HG02678 (cell line): ENCODE measurements at regions not wholly inside any gene's neighbourhood (a gene's known extent, or its start where the extent isn't known, plus 50 kb on each side); places are given as distances from the start of the nearest gene placed in this dataset.
"Not testable (repeated sequence)": the region's sequence is repeated elsewhere in the genome, so short reads cannot be mapped to it uniquely, and the experiment has no call there.

ENCODE experiments used
- ATAC-seq: cut with Tn5 transposase; IDR thresholded peaks from one replicate; pipeline ENCODE4 v1.9.1; 2021; ENCODE audit warnings: mild to moderate bottlenecking, moderate library complexity; ENCODE audit not compliant: unreplicated experiment

DNA sequence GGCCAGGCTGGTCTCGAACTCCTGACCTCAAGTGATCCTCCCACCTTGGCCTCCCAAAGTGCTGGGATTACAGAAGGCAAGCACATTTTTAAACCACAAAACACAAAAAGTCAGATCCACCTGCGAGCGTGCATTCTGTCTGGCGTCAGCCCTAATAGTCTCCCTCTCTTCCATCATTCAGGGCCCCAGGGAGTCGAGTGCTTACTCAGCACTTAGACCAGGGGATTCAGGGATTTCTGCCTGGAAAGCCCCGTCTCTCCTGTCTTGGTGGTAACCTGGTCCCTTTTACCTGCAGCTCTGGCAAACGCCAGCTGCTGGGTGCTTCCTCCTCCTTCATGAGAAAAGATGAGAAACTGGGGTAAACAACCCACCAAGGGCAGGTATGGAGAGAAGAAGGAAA lies 443.1 kb downstream of the SOX9 start:
- ATAC-seq, result no peak

GRCh38 chr17:72565006-72565405 lies 444.2 kb downstream of the SOX9 start:
- no peak for ATAC-seq

DNA sequence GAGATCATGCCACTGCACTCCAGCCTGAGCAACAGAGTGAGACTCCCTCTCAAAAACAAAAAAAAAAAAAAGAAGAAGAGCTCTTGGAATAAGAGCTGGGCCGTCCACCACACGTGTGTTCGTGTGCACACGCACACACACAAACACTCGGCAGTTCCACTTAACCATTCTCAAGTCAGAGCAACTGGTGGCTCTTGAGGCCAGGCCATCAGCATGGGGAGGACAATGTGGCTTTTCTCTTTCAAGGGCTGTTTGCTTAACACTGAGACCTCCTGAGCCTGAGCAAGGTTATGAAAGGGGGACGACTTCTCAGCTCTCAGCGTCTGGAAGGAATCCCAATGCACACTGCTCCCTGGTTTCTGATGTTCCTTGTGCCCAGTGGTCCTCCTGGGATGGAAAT lies 444.9 kb downstream of the SOX9 start:
- no peak for ATAC-seq

GRCh38 chr17:72566671-72567484 lies 446.1 kb downstream of the SOX9 start:
- ATAC-seq, result no peak

- ATAC-seq, result no peak
These were observed 447.0 kb downstream of the SOX9 start for GRCh38 chr17:72567774-72568173.

DNA sequence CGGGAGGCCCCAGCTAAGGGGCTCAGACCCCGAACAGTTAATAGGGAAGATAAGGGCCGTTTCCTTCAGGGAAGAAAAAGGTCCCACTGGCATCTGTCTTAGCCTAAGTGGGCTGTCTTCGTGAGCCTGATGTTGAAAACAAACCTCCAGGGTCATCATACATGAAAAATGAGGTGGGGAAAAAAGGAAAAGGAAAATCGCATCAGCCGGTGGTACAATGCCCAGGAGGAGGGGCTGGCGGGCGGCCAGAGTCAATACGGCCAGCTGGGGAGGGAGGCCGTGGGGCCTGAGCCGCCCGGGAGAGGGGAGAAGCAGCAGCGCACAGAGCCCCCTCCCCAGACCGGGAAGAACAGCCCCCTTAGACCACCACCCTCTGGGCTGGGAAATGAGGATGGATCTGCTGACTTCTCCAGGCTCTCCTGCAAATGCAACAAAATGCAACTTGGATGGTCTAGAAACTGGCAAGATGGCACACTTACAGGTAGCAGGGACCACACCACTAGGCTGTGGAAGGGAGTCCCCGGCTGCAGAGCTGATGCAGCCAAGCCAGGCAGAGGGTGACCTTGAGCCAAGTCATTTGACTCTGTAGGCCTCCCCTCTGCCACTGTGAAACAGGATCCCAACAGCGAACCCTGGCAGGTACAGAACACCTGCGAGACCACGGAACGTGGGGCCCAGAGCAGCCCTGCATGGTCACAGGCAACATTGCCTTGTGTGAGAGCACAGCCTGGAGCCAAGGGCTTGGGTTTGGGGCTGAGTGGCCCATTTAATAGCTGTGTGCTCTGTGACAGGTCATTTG lies 448.5 kb downstream of the SOX9 start:
- ATAC-seq, result no peak

- ATAC-seq, result no peak
These were observed 451.1 kb downstream of the SOX9 start for GRCh38 chr17:72571813-72572396.

DNA sequence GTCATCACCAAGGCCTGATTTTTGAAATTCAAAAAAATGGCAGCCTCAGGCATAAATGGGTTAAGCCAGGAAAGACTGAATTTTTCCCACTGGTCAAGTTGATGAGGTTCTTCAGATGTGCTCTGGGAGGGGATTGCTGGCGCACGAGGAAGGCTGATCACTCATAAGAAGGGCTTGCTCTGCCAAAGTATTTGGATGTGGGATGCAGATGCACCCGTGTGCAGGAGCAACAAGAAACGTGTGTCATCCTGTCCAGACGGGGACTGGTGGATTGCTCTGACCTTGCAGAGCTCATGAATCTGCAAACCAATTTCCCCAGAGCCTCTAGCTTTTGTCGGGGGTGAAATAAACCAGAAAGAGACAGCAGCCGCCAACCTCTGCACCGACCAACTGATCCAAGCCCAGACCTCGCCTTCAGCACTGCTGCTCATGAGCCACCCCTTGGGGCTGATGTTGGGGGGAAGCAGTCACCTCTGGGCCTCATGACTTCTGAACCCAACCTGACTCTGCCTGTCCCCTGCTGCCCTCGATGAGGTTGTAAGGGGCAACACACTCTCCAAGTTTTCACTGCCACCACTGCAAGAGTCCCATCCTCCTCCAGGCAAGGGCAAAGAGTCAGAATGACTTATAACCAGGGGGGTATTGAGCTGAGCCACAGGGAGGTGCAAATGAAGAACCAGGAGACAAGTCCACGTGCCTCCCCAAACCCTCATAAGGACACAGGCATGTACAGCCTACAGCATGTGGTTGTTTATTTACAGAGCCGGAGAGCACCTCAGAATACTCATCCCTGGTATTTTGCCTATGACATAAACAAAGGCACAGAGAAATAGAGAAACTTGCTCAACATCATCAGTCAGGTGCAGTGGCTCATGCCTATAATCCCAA lies 452.0 kb downstream of the SOX9 start:
- no peak for ATAC-seq

DNA sequence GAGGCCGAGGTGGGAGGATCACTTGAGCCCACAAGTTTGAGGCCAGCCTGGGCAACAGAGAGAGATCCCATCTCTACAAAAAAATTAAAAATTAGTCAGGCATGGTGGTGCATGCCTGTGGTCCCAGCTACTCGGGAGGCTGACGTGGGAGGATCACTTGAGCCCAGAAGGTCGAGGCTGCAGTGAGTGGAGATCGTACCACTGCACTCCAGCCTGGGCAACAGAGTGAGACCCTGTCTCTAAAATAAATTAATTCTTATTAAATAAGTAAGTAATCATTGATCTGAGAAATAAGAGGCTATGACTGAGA lies 452.6 kb downstream of the SOX9 start:
- not testable (repeated sequence) for ATAC-seq

GRCh38 chr17:72574675-72575510 lies 454.1 kb downstream of the SOX9 start:
- ATAC-seq, result no peak

- no peak for ATAC-seq
These were observed 454.9 kb downstream of the SOX9 start for GRCh38 chr17:72575542-72576233.

- ATAC-seq, result no peak
These were observed 455.5 kb downstream of the SOX9 start for GRCh38 chr17:72576289-72576759.

- no peak for ATAC-seq
These were observed 458.1 kb downstream of the SOX9 start for GRCh38 chr17:72578817-72579470.

- no peak for ATAC-seq
These were observed 459.1 kb downstream of the SOX9 start for GRCh38 chr17:72579990-72580320.

DNA sequence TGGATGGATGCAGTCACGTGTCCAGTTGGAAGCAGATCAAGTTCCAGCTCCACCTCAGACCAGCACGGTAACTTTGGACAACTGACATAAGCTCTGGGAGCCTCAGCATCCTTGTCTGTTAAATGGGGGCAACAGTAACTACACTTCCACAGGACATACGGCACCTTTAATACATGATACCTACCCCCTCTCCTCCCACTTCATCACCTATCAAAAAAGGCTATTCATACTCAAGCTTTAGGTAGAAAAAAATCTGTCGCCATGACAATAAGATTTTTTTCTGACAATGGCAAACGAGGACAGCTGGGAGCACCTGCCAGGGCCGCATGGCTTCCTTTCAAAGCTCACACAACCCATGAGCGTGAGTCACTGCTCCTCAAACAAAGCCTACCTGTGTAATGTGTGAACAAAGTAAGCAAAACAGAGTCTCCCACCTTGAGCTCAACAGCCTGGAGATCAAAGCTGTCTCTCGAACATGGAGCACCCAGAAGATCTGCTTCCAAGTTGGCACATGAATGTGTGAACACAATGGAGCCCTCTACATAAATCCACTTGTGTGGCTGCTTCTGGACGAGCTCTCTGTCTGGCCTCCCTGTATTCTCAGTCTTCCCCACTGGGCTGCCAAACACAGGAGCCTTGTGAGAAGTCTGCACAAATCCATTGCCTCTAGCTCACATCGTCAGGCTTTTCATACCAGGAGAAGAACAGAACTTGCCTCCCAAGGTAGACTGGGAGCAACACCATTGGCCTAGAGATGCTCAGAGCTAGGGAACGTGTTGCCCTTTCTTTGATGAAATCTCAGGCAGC lies 459.7 kb downstream of the SOX9 start:
- ATAC-seq, result no peak

DNA sequence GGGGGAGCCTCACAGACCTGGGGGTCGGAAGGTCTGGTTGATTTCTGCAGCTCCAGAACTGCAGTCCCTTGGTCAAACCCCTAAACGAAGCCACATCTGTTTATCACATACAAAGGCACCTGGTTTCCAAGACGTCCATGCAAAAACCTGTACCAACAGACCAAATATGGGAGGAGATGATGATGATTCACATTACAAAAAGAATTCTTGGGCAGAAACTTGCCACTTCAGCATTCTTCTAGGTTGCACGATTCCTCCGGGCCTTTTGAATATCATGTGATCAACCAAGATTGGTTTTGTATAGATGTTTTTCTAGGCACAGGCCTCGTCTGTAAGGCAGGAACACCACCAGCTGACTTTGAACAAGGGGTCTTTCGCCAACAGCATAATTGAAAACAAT lies 466.3 kb downstream of the SOX9 start:
- no peak for ATAC-seq

DNA sequence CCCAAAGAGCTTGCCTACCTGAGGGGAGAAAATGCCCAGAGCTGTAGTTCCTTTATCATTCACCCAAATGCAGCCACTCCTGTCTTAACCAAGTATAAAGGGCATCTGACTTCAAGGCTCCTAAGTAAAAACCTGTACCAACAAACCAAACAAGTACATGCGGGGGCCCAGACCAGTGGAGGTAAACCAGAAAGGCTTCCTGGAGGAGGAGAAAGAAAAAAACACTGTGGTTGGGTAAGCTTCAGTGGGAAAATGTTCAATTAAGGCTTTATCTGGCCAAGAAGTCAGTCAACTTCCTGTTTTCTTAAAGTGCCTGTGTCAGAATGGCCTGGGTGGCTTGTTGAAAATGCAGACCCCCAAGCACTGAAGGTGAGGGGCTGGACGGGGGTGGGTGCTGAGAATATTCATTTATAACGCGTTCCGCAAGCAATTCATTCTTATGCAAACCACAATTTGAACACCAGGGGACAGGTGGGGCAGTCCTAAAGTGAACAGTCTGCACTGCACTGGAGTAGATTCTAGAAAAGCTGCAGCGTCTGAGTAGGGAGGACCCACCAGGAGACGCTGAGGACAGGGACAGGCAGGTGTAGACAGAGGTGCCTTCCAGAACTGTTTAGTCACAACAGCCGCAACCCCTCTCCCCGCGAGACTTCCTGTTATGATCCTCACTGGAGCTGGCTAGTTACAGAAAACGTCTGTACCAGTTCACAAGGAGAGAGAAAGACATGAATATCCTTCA lies 467.1 kb downstream of the SOX9 start:
- no peak for ATAC-seq

GRCh38 chr17:72588561-72588960 lies 467.7 kb downstream of the SOX9 start:
- no peak for ATAC-seq
